Heart right ventricle (tissue), 16 donors: ENCODE measurements at regions not wholly inside any gene's neighbourhood (a gene's known extent, or its start where the extent isn't known, plus 50 kb on each side); places are given as distances from the start of the nearest gene placed in this dataset.

Experiments
- ATAC-seq, 8 donors: fragments of 200-7000 bp; cut with Tn5 transposase; one replicate each; pipeline ENCODE4 v1.9.1; 2020; ENCODE audit warnings: mild to moderate bottlenecking in 8 of 8, moderate library complexity in 8 of 8, moderate number of reproducible peaks in 1 of 8
- DNase-seq, 2 donors: peaks; one replicate each; pipeline ENCODE4 v3.0.0-alpha.2; 2020
- H3K27ac ChIP-seq, 10 donors: fragments of 200-600 bp; sonication (generic) in 2 of 10; one replicate each; pipeline versions ENCODE4 v1.5.0 to v1.8.0; 2020 to 2022; ENCODE audit warnings: mild to moderate bottlenecking in 3 of 10
- H3K27me3 ChIP-seq, 7 donors: fragments of 200-600 bp; one replicate each; pipeline ENCODE4 v1.8.0; 2021 to 2022; ENCODE audit warnings: mild to moderate bottlenecking in 2 of 7
- H3K36me3 ChIP-seq, 9 donors: fragments of 200-600 bp; sonication (generic) in 1 of 9; one replicate each; pipeline versions ENCODE4 v1.5.0 to v1.8.0; 2020 to 2022; ENCODE audit warnings: mild to moderate bottlenecking in 2 of 9
- H3K4me1 ChIP-seq, 9 donors: fragments of 200-600 bp; sonication (generic) in 1 of 9; one replicate each; pipeline versions ENCODE4 v1.5.0 to v1.8.0; 2020 to 2022; ENCODE audit warnings: mild to moderate bottlenecking in 4 of 9
- H3K4me3 ChIP-seq, 10 donors: fragments of 200-600 bp; sonication (generic) in 2 of 10; one replicate each; pipeline versions ENCODE4 v1.5.0 to v1.8.0; 2020 to 2022; ENCODE audit warnings: mild to moderate bottlenecking in 7 of 10, moderate library complexity in 2 of 10
- H3K9me3 ChIP-seq, 11 donors: fragments of 200-600 bp in 10 of 11; sonication (generic) in 2 of 11; one replicate each; pipeline versions ENCODE4 v1.5.0 to v1.8.0; 2013 to 2022; ENCODE audit warnings: mild to moderate bottlenecking in 2 of 11, control low read depth in 1 of 11, moderate library complexity in 1 of 11
- CTCF ChIP-seq, 9 donors: fragments of 200-600 bp; sonication (generic) in 2 of 9; IDR thresholded peaks; one replicate each; pipeline versions ENCODE4 v1.5.0 to v1.8.0; 2021 to 2022; ENCODE audit warnings: antibody characterized with exemption in 9 of 9, mild to moderate bottlenecking in 5 of 9, moderate library complexity in 1 of 9
- WGBS, 2 donors: extraction: QIAGEN DNeasy Blood & Tissue Kit; methylation state at CpG; one replicate each; pipeline ENCODE4 v1.1.7; 2013; ENCODE audit warnings: inconsistent platforms in 1 of 2; 5-methylcytosine and 5-hydroxymethylcytosine counted together
- intact Hi-C, 10 donors: fragments of 100-400 bp; cut with DNase I; formaldehyde crosslinking; loops; one replicate each; pipeline versions ENCODE4 v1.11.1 to v1.14.2; 2022
- donor health status: Arrhythmogenic right ventricular cardiomyopathy.
- donor health status: ischemic (EF 13 %, LVEDD 7.1; RV severe dilation, severe dysfunction).
- donor health status: healthy with polysubstance abuse.
- donor health status: DM: no; HTN: yes; CAD: no.
- donor health status: DM: no; HTN: no; CAD: no.
- donor health status: ischemic (EF 25% LVEDD 6.9; RV normal size, moderate dysfunction).
- donor health status: ischemic (EF 25% LVEDD 5.7; RV mildly dilated, moderate dysfunction).
- donor health status: healthy.
- donor health status: DM: yes; HTN: yes; CAD: no.
- donor health status: Ischemic cardiomyopathy.
- donor health status: ischemic (EF 35%, LVEDD 5.7; RV mildly dilated, moderate dysfunction).
- donor health status: nonischemic (EF 11% LVEDD 7.7; RV severe dilation, severe dysfunction).
- donor health status: DM: yes; HTN: yes; CAD: no.
- donor health status: PGD.
- donor health status: ischemic (EF 29% LVEDD 5.4; RV normal size, mild dysfunction).
- donor health status: nonischemic (EF 23%, LVEDD 6.1; RV moderate dilation, normal function).

GRCh38 chr7:68461430-68461829 lies 1136.8 kb upstream of the AUTS2 start:
- DNase-seq (no peak), ATAC-seq (no peak)
- Histone ChIP-seq H3K9me3 (peaks cover 0 to 28% (median 0%) of the 10 kb centered on the region in 11 donors), H3K4me1 (no peaks in the 10 kb centered on the region), H3K36me3 (no peaks in the 10 kb centered on the region), H3K4me3 (no peak overlapping the region), H3K27ac (no peak overlapping the region), H3K27me3 (peaks cover 0 to 14% (median 4%) of the 10 kb centered on the region in 7 donors)
- intact Hi-C loops, result no loop called here
- TF ChIP-seq CTCF (IDR thresholded peaks at IDR 0.05), result no peak
- WGBS, 2 donors, result 14 to 27% methylated on average over 2 of the region's 2 CpGs

GRCh38 chr7:68470836-68471435 lies 1127.3 kb upstream of the AUTS2 start:
- intact Hi-C loops, result no loop called here
- Histone ChIP-seq H3K9me3 (peaks cover 0 to 10% (median 0%) of the 10 kb centered on the region in 11 donors), H3K4me3 (no peak overlapping the region), H3K27ac (no peak overlapping the region), H3K27me3 (peaks cover 0 to 21% (median 4%) of the 10 kb centered on the region in 7 donors), H3K36me3 (no peaks in the 10 kb centered on the region), H3K4me1 (no peaks in the 10 kb centered on the region)
- no peak for TF ChIP-seq CTCF (IDR thresholded peaks at IDR 0.05)
- ATAC-seq (no peak), DNase-seq (no peak)
- WGBS, 2 donors, result 63 to 66% methylated on average over 17 of the region's 17 CpGs

- H3K27me3 ChIP-seq, result peaks cover 0 to 20% (median 4%) of the 10 kb centered on the region in 7 donors
- 74 to 84% methylated on average over 5 of the region's 5 CpGs for WGBS, 2 donors
- no peaks in the 10 kb centered on the region for H3K9me3 ChIP-seq
- ATAC-seq (no peak), DNase-seq (no peak)
- H3K36me3 ChIP-seq, result no peaks in the 10 kb centered on the region
- TF ChIP-seq CTCF (IDR thresholded peaks at IDR 0.05), result no peak
- intact Hi-C loops, result no loop called here
- H3K4me1 ChIP-seq, result no peaks in the 10 kb centered on the region
- H3K4me3 ChIP-seq, result no peak overlapping the region
- no peak overlapping the region for H3K27ac ChIP-seq
Observed at GRCh38 chr7:68472688-68473087, 1125.6 kb upstream of the AUTS2 start.

GRCh38 chr7:68474661-68475216 lies 1123.5 kb upstream of the AUTS2 start:
- Histone ChIP-seq H3K9me3 (no peaks in the 10 kb centered on the region), H3K4me3 (no peak overlapping the region), H3K36me3 (no peaks in the 10 kb centered on the region), H3K27me3 (peaks cover 0 to 17% (median 4%) of the 10 kb centered on the region in 7 donors), H3K27ac (no peak overlapping the region), H3K4me1 (no peaks in the 10 kb centered on the region)
- no peak for TF ChIP-seq CTCF (IDR thresholded peaks at IDR 0.05)
- ATAC-seq, result no peak
- WGBS, 2 donors, result 73 to 78% methylated on average over 5 of the region's 5 CpGs
- intact Hi-C loops, result no loop called here
- no peak for DNase-seq
